GM23338 (cell line): ENCODE measurements at regions not wholly inside any gene's neighbourhood (a gene's known extent, or its start where the extent isn't known, plus 50 kb on each side); places are given as distances from the start of the nearest gene placed in this dataset.

Source experiments
- ATAC-seq: fragments of 200-7000 bp; cut with Tn5 transposase; 3 replicates; pipeline ENCODE4 v1.9.1; 2020
- DNase-seq: peaks from one replicate; pipeline ENCODE4 v3.0.0-alpha.2; 2015; ENCODE audit warnings: low spot score
- H2AFZ ChIP-seq: fragments of 200-600 bp; sonication (generic); 2 replicates; pipeline ENCODE4 v1.8.0; 2016; ENCODE audit warnings: antibody characterized with exemption, mild to moderate bottlenecking, moderate library complexity
- H3F3A ChIP-seq: fragments of 200-600 bp; sonication (generic); replicated peaks from 2 replicates; pipeline ENCODE4 v1.8.0; 2017; ENCODE audit warnings: antibody characterized with exemption, mixed run types, low read depth
- H3K27ac ChIP-seq: fragments of 200-600 bp; sonication (generic); 2 replicates; pipeline ENCODE4 v1.6.1; 2016; ENCODE audit warnings: low read depth
- H3K27me3 ChIP-seq: fragments of 200-600 bp; sonication (generic); 2 replicates; pipeline ENCODE4 v1.8.0; 2016; ENCODE audit warnings: mild to moderate bottlenecking, mixed run types, moderate library complexity; ENCODE audit not compliant: insufficient read depth
- H3K36me3 ChIP-seq: fragments of 200-600 bp; sonication (generic); 2 replicates; pipeline ENCODE4 v1.8.0; 2016; ENCODE audit warnings: mild to moderate bottlenecking; ENCODE audit not compliant: insufficient read depth
- H3K4me1 ChIP-seq: fragments of 200-600 bp; sonication (generic); 2 replicates; pipeline ENCODE4 v1.8.0; 2016; ENCODE audit warnings: mild to moderate bottlenecking, moderate library complexity; ENCODE audit not compliant: insufficient read depth
- H3K4me2 ChIP-seq: fragments of 200-600 bp; sonication (generic); 2 replicates; pipeline ENCODE4 v1.7.1; 2017; ENCODE audit warnings: mixed run types
- H3K4me3 ChIP-seq: fragments of 200-600 bp; sonication (generic); 2 replicates; pipeline ENCODE4 v1.6.1; 2016; ENCODE audit warnings: mixed run types
- H3K79me2 ChIP-seq: fragments of 200-600 bp; sonication (generic); replicated peaks from 2 replicates; pipeline ENCODE4 v1.8.0; 2017; ENCODE audit warnings: mild to moderate bottlenecking; ENCODE audit not compliant: insufficient read depth
- H3K9me2 ChIP-seq: fragments of 200-600 bp; sonication (generic); 2 replicates; pipeline ENCODE4 v1.8.0; 2017; ENCODE audit not compliant: insufficient read depth
- H4K20me1 ChIP-seq: fragments of 200-600 bp; sonication (generic); replicated peaks from 2 replicates; pipeline ENCODE4 v1.8.0; 2017; ENCODE audit warnings: mild to moderate bottlenecking; ENCODE audit not compliant: insufficient read depth
- H3K27ac Mint-ChIP-seq: 2 replicates; pipeline ENCODE4 v1.8.0; 2020; ENCODE audit warnings: inconsistent platforms, mild to moderate bottlenecking, moderate library complexity, mixed read lengths
- H3K27me3 Mint-ChIP-seq: 3 replicates; pipeline ENCODE4 v1.8.0; 2022; ENCODE audit warnings: low read depth, mild to moderate bottlenecking, moderate library complexity, mixed read lengths, inconsistent platforms; ENCODE audit not compliant: insufficient read depth, poor library complexity
- H3K36me3 Mint-ChIP-seq: 3 replicates; pipeline ENCODE4 v1.8.0; 2021; ENCODE audit warnings: low read depth, mild to moderate bottlenecking, inconsistent platforms, moderate library complexity, mixed read lengths
- H3K4me1 Mint-ChIP-seq: 3 replicates; pipeline ENCODE4 v1.8.0; 2020; ENCODE audit warnings: mild to moderate bottlenecking, inconsistent platforms, mixed read lengths
- H3K4me3 Mint-ChIP-seq: 3 replicates; pipeline ENCODE4 v1.8.0; 2021; ENCODE audit warnings: moderate library complexity, mild to moderate bottlenecking, inconsistent platforms, mixed read lengths
- H3K9me3 Mint-ChIP-seq: 3 replicates; pipeline ENCODE4 v1.8.0; 2020; ENCODE audit warnings: moderate library complexity, mild to moderate bottlenecking, inconsistent platforms, mixed read lengths
- CREB1 ChIP-seq: fragments of 250-450 bp; sonication (Bioruptor Pico); IDR thresholded peaks from 2 replicates; pipeline ENCODE4 v1.5.0; 2020; ENCODE audit warnings: low read depth, mild to moderate bottlenecking, moderate library complexity
- CTCF ChIP-seq, 2 experiments: fragments of 200-600 bp in 1 of 2; sonication (generic) in 1 of 2; conservative IDR thresholded peaks; 2 replicates each; pipeline versions ENCODE4 v1.5.1 to v1.6.1; 2016 to 2017; ENCODE audit warnings: antibody characterized with exemption in 2 of 2, low read depth in 2 of 2, mild to moderate bottlenecking in 2 of 2, moderate library complexity in 1 of 2
- ETS1 ChIP-seq: IDR thresholded peaks from 2 replicates; pipeline ENCODE4 v1.6.1; 2016; ENCODE audit warnings: antibody characterized with exemption
- EZH2 ChIP-seq: fragments of 200-600 bp; sonication (generic); IDR thresholded peaks from one replicate; pipeline ENCODE4 v1.8.0; 2017; ENCODE audit warnings: antibody characterized with exemption, mild to moderate bottlenecking, low read depth; ENCODE audit not compliant: unreplicated experiment
- EZH2phosphoT487 ChIP-seq: fragments of 200-600 bp; sonication (generic); IDR thresholded peaks from one replicate; pipeline ENCODE4 v1.8.1; 2018; ENCODE audit warnings: antibody characterized with exemption; ENCODE audit not compliant: unreplicated experiment
- JUNB ChIP-seq: IDR thresholded peaks from one replicate; pipeline ENCODE4 v1.6.1; 2016; ENCODE audit warnings: antibody characterized with exemption; ENCODE audit not compliant: unreplicated experiment
- NANOG ChIP-seq: IDR thresholded peaks from 2 replicates; pipeline ENCODE4 v1.6.1; 2016; ENCODE audit warnings: antibody characterized with exemption, borderline replicate concordance
- POLR2AphosphoS5 ChIP-seq: IDR thresholded peaks from 2 replicates; pipeline ENCODE4 v1.6.1; 2016; ENCODE audit warnings: antibody characterized with exemption, low read depth
- REST ChIP-seq: IDR thresholded peaks from one replicate; pipeline ENCODE4 v1.6.1; 2018; ENCODE audit warnings: antibody characterized with exemption; ENCODE audit not compliant: unreplicated experiment
- STAT1 ChIP-seq: IDR thresholded peaks from one replicate; pipeline ENCODE4 v1.6.1; 2016; ENCODE audit warnings: antibody characterized with exemption; ENCODE audit not compliant: unreplicated experiment
- ZNF114 ChIP-seq: fragments of 250-450 bp; sonication (Bioruptor Pico); IDR thresholded peaks from 2 replicates; pipeline ENCODE4 v1.5.0; 2020; ENCODE audit warnings: mild to moderate bottlenecking, moderate library complexity
- ZNF331 ChIP-seq: fragments of 250-450 bp; sonication (Bioruptor Pico); IDR thresholded peaks from 2 replicates; pipeline ENCODE4 v1.5.0; 2020; ENCODE audit warnings: low read depth, mild to moderate bottlenecking, moderate library complexity
- ZNF462 ChIP-seq: fragments of 250-450 bp; sonication (Bioruptor Pico); IDR thresholded peaks from 2 replicates; pipeline ENCODE4 v1.5.0; 2020; ENCODE audit warnings: mild to moderate bottlenecking, moderate library complexity

GRCh38 chr9:109977521-109977920 is 197.5 kb downstream of the PALM2AKAP2 start:
- Histone ChIP-seq H3K36me3 (no peaks in the 10 kb centered on the region), H3K4me2 (no peak overlapping the region), H3K4me3 (no peak overlapping the region), H3F3A (no peaks in the 10 kb centered on the region), H2AFZ (no peak overlapping the region), H3K27me3 (no peaks in the 10 kb centered on the region), H3K4me1 (no peaks in the 10 kb centered on the region), H3K27ac (no peak overlapping the region), H3K9me2 (0 out of 2 replicates have a peak, but pooled peaks cover 5% of the 10 kb centered on the region), H4K20me1 (no peaks in the 10 kb centered on the region), H3K79me2 (no peaks in the 10 kb centered on the region)
- peaks cover 2% of the 10 kb centered on the region for H3K27me3 Mint-ChIP-seq
- H3K27ac Mint-ChIP-seq, result no peak overlapping the region
- H3K4me1 Mint-ChIP-seq, result no peaks in the 10 kb centered on the region
- ATAC-seq, result no peak
- DNase-seq, result no peak
- 0 out of 3 replicates have a peak, but pooled peaks cover 6% of the 10 kb centered on the region for H3K36me3 Mint-ChIP-seq
- H3K9me3 Mint-ChIP-seq, result 0 out of 3 replicates have a peak, but pooled peaks cover 9% of the 10 kb centered on the region
- TF ChIP-seq STAT1 (no peak), ZNF462 (CRISPR knock-in tag) (no peak), JUNB (no peak), EZH2 (no peak), ETS1 (no peak), ZNF331 (CRISPR knock-in tag) (no peak), CTCF (conservative IDR thresholded peaks at IDR 0.05; ENCODE audit: low read depth in 2 of 2) (no peak), REST (no peak), EZH2phosphoT487 (no peak), CREB1 (no peak), ZNF114 (CRISPR knock-in tag) (no peak), NANOG (no peak), POLR2AphosphoS5 (no peak)
- no peak overlapping the region for H3K4me3 Mint-ChIP-seq
